Putamen (tissue), 1 donor: ENCODE measurements at regions not wholly inside any gene's neighbourhood (a gene's known extent, or its start where the extent isn't known, plus 50 kb on each side); places are given as distances from the start of the nearest gene placed in this dataset.

Experiments
- DNase-seq: peaks from one replicate; pipeline ENCODE4 v3.0.0-alpha.2; 2016; ENCODE audit warnings: low spot score

GRCh38 chr2:34102339-34102738 is 503.2 kb upstream of the FAM98A start:
- no peak for DNase-seq

DNA sequence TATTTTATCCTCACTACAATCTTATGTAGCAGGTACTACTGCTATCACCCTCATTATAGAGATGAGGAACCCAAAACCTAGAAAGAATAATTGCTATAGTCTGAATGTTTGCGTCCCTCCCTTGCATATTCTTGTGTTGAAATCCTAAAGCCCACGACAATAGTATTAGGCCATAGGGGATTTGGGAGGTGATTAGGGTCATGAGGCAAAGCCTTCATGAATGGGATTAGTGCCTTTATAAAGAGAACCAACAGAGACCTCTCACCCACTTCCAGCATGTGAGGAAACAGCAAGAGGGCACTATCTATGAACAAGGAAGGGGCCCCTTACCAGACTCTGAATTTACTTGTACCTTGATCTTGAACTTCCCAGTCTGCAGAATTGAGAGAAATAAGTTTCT is 500.3 kb upstream of the FAM98A start:
- no peak for DNase-seq

DNA sequence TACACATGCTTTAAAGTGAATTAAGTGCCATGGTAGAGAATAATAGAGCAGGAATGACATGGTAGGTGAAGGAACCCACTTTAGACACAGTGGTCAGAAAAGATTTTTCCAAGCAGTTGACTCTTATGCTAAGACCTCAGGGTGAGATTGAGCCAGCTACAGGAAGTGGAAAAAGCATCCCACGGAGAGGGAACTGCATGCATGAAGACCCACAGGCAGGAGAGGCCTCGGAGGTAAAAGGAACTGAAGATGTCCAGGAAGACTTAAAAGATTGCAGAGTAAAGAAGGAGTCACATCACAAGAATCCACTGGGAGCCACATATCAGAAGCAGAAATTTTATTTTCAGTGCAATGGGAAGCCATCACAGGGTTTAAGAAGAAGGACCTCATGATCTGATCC is 499.2 kb upstream of the FAM98A start:
- DNase-seq, result no peak

DNA sequence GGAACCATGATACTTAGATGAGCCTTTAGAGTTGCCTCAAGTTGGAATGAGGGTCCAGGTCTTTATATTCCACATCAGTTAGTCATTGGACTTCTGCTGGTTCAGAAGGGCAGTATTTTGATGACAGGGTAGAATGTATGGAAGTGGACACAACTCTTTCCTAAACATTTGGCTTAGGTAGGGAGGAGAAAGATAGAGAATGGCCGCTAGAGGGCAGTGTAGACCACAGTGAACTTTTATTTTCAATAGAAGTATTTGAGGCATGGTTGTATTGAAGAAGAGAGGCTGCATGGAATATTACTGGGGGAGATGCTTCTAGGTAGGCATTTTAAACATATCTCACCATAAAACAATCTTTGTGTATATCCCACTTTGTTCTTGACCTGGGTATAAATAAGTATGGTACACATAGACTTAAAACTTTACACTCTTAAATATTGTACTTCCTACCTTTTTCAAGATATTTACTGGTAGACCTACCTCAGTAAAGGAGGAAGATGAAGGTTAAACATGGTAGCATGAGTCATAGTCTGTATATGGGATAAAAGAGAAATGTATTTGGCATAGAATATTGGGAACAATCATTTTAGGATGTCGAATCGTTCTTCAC is 497.6 kb upstream of the FAM98A start:
- DNase-seq, result peak; percentile 71

- DNase-seq, result no peak
These were observed 494.7 kb upstream of the FAM98A start for GRCh38 chr2:34093790-34094189.

- peak; percentile 23 for DNase-seq
These were observed 471.1 kb upstream of the FAM98A start for GRCh38 chr2:34070196-34070595.

- peak; percentile 70 for DNase-seq
These were observed 470.5 kb upstream of the FAM98A start for GRCh38 chr2:34069604-34070003.

DNA sequence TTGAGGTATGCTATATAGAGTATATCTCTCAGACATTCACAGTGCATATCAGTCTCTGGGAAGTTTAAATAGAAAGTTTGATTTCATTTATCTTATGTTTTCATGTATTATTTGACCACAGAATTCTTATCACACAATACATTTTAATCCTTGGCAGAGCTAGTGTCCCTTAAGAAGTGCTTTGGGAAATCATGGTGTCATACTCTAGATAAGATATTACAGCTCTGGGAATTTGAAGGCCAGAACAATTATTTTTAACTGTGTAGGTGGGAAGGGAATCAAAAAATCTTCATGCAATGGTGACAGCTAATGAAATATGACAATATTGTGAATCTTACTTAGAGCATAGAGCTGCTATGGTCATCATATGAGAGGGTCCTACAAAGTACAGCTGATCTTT is 451.3 kb upstream of the FAM98A start:
- DNase-seq, result no peak

GRCh38 chr2:34045101-34045655 is 446.1 kb upstream of the FAM98A start:
- no peak for DNase-seq

- no peak for DNase-seq
These were observed 438.8 kb upstream of the FAM98A start for GRCh38 chr2:34037886-34038285.

DNA sequence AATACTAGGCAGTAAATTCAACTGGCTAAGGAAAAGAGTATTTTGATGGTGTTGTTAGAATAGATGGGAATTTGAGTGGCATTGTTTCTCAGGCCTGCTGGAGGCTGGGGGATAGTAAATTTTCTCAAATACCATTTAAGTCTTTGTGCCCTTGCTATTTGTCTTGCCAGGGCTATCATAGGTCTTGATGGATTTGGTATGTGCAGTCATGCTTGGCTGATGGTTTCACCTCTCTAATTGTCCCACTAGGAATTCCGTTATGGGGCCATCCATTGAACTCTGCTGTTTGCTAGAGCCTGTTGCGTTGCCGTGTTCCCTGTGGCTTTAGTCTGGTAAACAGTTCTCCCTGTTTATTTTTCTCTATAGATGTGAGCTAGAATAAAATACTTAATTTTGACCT is 438.1 kb upstream of the FAM98A start:
- DNase-seq, result no peak

GRCh38 chr2:34031097-34031496 is 432.0 kb upstream of the FAM98A start:
- DNase-seq, result no peak

- DNase-seq, result no peak
These were observed 431.2 kb upstream of the FAM98A start for GRCh38 chr2:34030273-34030672.

DNA sequence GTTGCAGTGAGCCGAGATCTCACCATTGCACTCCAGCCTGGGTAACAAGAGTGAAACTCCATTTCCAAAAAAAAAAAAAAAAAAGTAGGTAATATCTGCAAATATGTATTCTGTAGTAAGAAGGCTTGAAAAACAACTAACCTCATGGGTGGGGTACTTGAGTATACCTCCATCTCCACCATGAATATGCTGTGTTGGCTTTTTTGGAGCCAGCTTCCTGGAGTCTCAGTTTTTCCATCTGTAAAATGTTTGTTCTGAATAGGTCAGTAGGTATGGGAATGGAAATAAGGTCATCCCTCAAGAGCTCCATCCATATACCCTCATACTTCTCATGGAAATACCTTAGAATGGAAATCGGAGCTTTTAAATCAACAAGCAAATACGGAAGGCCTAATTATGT is 430.0 kb upstream of the FAM98A start:
- no peak for DNase-seq

DNA sequence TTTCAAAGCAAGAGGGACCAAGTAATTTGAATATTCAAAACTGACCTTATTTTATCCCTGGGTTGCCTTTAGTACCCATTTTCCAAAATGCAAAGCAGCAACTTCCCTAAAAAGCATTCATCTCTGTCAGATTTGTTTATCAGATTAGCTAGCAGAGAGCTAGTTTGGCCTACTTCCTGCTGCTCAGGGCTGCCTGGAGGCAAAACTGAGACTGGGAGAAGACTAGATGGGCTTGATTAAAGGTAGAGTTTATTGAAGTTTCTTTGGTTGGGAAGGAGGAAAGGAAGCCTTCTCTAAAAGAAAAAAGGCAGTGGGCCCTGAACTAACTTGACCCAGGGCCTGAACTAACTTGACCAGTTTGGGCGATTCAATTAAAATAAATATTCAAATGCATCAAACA is 426.1 kb upstream of the FAM98A start:
- DNase-seq, result no peak

GRCh38 chr2:34012715-34013302 is 413.7 kb upstream of the FAM98A start:
- peak; percentile 81 for DNase-seq

DNA sequence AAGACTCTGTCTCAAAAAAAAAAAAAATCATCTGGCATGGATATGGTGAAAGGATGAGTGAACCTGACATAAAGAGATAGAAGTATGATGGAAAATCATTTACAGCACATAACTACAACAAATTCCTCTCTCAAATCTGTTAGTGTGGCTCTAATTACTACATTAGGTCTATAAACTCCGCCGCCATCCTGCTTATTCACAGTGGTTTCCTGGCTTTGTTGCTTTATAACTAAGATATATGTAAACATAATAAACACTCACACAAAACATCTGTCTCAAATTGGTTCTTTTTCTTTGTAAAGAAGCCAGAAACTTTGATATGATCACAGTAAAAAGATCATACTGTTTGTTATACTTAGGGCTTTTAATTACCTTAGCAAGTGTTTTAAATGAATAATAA is 412.6 kb upstream of the FAM98A start:
- no peak for DNase-seq

GRCh38 chr2:34005901-34006300 is 406.8 kb upstream of the FAM98A start:
- no peak for DNase-seq

GRCh38 chr2:34004936-34005335 is 405.8 kb upstream of the FAM98A start:
- peak; percentile 74 for DNase-seq

- no peak for DNase-seq
These were observed 404.7 kb upstream of the FAM98A start for GRCh38 chr2:34003795-34004194.

DNA sequence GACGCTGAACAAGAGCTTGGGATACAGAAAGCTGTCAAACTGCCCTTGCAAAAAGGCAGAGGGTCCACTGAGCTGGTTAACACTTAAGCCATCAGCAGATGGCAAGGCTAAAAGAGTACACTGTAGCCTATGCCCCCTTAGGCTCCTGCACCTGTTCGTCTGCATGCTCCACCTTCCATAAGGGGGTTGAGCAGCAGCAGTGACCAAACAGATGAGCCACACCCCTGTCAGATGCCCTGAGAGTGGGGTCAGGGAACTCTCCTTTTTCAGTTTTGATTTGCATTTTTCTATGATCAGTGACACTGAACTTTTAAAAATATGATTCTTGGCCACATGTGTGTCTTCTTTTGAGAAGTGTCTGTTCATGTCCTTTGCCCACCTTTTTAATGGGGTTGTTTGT is 402.5 kb upstream of the FAM98A start:
- DNase-seq, result no peak

- DNase-seq, result no peak
These were observed 385.0 kb upstream of the FAM98A start for GRCh38 chr2:33984131-33984530.

- DNase-seq, result no peak
These were observed 379.4 kb upstream of the FAM98A start for GRCh38 chr2:33978471-33978870.

DNA sequence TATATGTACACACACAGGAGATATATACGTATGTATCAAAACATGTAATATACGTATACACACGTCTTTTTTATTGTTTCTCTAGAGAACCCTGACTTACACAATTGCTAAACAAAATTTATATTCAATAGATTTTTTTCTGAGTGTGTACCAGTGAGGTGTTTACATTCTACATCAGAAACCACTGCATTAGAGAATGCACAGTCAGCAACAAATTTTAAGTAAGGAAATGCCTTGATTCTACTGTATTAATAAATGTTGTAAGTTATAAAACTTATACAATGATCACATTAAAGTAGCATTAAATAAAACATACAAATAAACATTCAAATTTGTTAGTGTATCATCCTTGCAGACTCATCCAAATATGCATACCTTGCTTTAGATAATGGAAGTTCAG is 376.4 kb upstream of the FAM98A start:
- DNase-seq, result no peak
